HG03469 (cell line): ENCODE measurements at regions not wholly inside any gene's neighbourhood (a gene's known extent, or its start where the extent isn't known, plus 50 kb on each side); places are given as distances from the start of the nearest gene placed in this dataset.

Source experiments
- ATAC-seq: cut with Tn5 transposase; IDR thresholded peaks from one replicate; pipeline ENCODE4 v1.9.1; 2021; ENCODE audit warnings: mild to moderate bottlenecking, moderate library complexity, moderate number of reproducible peaks; ENCODE audit not compliant: unreplicated experiment

GRCh38 chr22:34969001-34969790 is 96.8 kb upstream of the ISX start:
- ATAC-seq: no peak

- no peak for ATAC-seq
Measured at GRCh38 chr22:34971456-34971855, 94.5 kb upstream of the ISX start.

- no peak for ATAC-seq
Measured at GRCh38 chr22:34972191-34972897, 93.6 kb upstream of the ISX start.

- no peak for ATAC-seq
Measured at GRCh38 chr22:34973016-34973415, 92.9 kb upstream of the ISX start.

GRCh38 chr22:34973926-34974325 is 92.0 kb upstream of the ISX start:
- ATAC-seq: no peak

- no peak for ATAC-seq
Measured at GRCh38 chr22:34975721-34976120, 90.2 kb upstream of the ISX start.

GRCh38 chr22:34976474-34976873 is 89.5 kb upstream of the ISX start:
- ATAC-seq: no peak

- ATAC-seq: no peak
Measured at GRCh38 chr22:34976886-34977285, 89.1 kb upstream of the ISX start.

GRCh38 chr22:34986523-34986922 is 79.4 kb upstream of the ISX start:
- no peak for ATAC-seq

GRCh38 chr22:34992672-34993071 is 73.3 kb upstream of the ISX start:
- ATAC-seq: no peak

GRCh38 chr22:34993548-34993947 is 72.4 kb upstream of the ISX start:
- no peak for ATAC-seq

GRCh38 chr22:34997633-34998299 is 68.2 kb upstream of the ISX start:
- no peak for ATAC-seq

GRCh38 chr22:34998921-34999320 is 67.0 kb upstream of the ISX start:
- ATAC-seq: no peak

GRCh38 chr22:35008213-35008612 is 57.7 kb upstream of the ISX start:
- no peak for ATAC-seq

GRCh38 chr22:35010543-35010942 is 55.4 kb upstream of the ISX start:
- no peak for ATAC-seq

- no peak for ATAC-seq
Measured at GRCh38 chr22:35014812-35015211, 51.1 kb upstream of the ISX start.
